OCI-LY1 (cell line): ENCODE measurements at regions not wholly inside any gene's neighbourhood (a gene's known extent, or its start where the extent isn't known, plus 50 kb on each side); places are given as distances from the start of the nearest gene placed in this dataset.

Experiments used
- H2AFZ ChIP-seq: fragments of 200-600 bp; sonication (generic), shearing (Covaris generic); 2 replicates; pipeline ENCODE4 v1.6.0; 2014; ENCODE audit warnings: antibody characterized with exemption, mild to moderate bottlenecking, low read length
- H3F3A ChIP-seq: fragments of 200-600 bp; sonication (generic), shearing (Covaris generic); 2 replicates; pipeline ENCODE4 v1.6.0; 2014; ENCODE audit warnings: mild to moderate bottlenecking, antibody characterized with exemption, low read length, moderate library complexity; ENCODE audit not compliant: insufficient read depth
- H3K27ac ChIP-seq: fragments of 200-600 bp; sonication (generic); 2 replicates; pipeline ENCODE4 v1.5.1; 2014; ENCODE audit warnings: low read length, mixed run types, mild to moderate bottlenecking, low read depth; ENCODE audit not compliant: poor library complexity, severe bottlenecking
- H3K27me3 ChIP-seq: fragments of 200-600 bp; sonication (generic); 2 replicates; pipeline ENCODE4 v1.6.0; 2014; ENCODE audit warnings: antibody characterized with exemption, mild to moderate bottlenecking, low read length, moderate library complexity; ENCODE audit not compliant: insufficient read depth
- H3K36me3 ChIP-seq: fragments of 200-600 bp; sonication (generic); 2 replicates; pipeline ENCODE4 v1.6.1; 2014; ENCODE audit warnings: mild to moderate bottlenecking, antibody characterized with exemption, low read length, moderate library complexity, mixed read lengths; ENCODE audit not compliant: insufficient read depth
- H3K4me1 ChIP-seq: fragments of 200-600 bp; sonication (generic); 2 replicates; pipeline ENCODE4 v1.5.1; 2014; ENCODE audit warnings: mild to moderate bottlenecking, low read length, moderate library complexity; ENCODE audit not compliant: insufficient read depth, severe bottlenecking
- H3K4me2 ChIP-seq: fragments of 200-600 bp; sonication (generic), shearing (Covaris generic); 2 replicates; pipeline ENCODE4 v1.6.1; 2014; ENCODE audit warnings: low read length
- H3K4me3 ChIP-seq: fragments of 200-600 bp; sonication (generic); 2 replicates; pipeline ENCODE4 v1.5.1; 2014; ENCODE audit warnings: low read length, low read depth, mild to moderate bottlenecking, mixed read lengths; ENCODE audit not compliant: poor library complexity, severe bottlenecking
- H3K79me2 ChIP-seq: fragments of 200-600 bp; shearing (Covaris generic); 2 replicates; pipeline ENCODE4 v1.6.1; 2016; ENCODE audit warnings: mixed run types, low read length, mixed read lengths; ENCODE audit not compliant: insufficient read depth
- H3K9ac ChIP-seq: fragments of 200-600 bp; sonication (generic), shearing (Covaris generic); 2 replicates; pipeline ENCODE4 v1.6.1; 2014; ENCODE audit warnings: mild to moderate bottlenecking, low read length, mixed read lengths
- H3K9me2 ChIP-seq: fragments of 200-600 bp; sonication (generic), shearing (Covaris generic); 2 replicates; pipeline ENCODE4 v1.6.1; 2014; ENCODE audit warnings: low read depth, mild to moderate bottlenecking, low read length, mixed read lengths
- H3K9me3 ChIP-seq: fragments of 200-600 bp; shearing (Covaris generic); 2 replicates; pipeline ENCODE4 v1.6.1; 2014; ENCODE audit warnings: low read length, mixed read lengths
- H4K20me1 ChIP-seq: fragments of 200-600 bp; sonication (generic), shearing (Covaris generic); 2 replicates; pipeline ENCODE4 v1.6.0; 2016; ENCODE audit warnings: mild to moderate bottlenecking, low read length; ENCODE audit not compliant: insufficient read depth
- EZH2 ChIP-seq: fragments of 200-600 bp; sonication (generic), shearing (Covaris generic); IDR thresholded peaks from 2 replicates; pipeline ENCODE4 v1.8.0; 2017; ENCODE audit warnings: borderline replicate concordance, mixed run types, mild to moderate bottlenecking, antibody characterized with exemption, low read length, moderate library complexity, mixed read lengths
- TF ChIP-seq, protein P1 (sequence below): fragments of 200-600 bp; sonication (generic), shearing (Covaris generic); IDR thresholded peaks from 2 replicates; pipeline ENCODE4 v1.5.1; 2017; ENCODE audit warnings: mild to moderate bottlenecking, antibody characterized with exemption, low read length, moderate library complexity, mixed read lengths

- H3K4me2 ChIP-seq: no peak overlapping the region
- no peak overlapping the region for H2AFZ ChIP-seq
- H3K27ac ChIP-seq: no peak overlapping the region
- H3F3A ChIP-seq: no peaks in the 10 kb centered on the region
- peaks cover 9% of the 10 kb centered on the region for H3K4me1 ChIP-seq
- H3K9me3 ChIP-seq: no peaks in the 10 kb centered on the region
- H3K27me3 ChIP-seq: no peaks in the 10 kb centered on the region
- no peaks in the 10 kb centered on the region for H3K36me3 ChIP-seq
- H3K4me3 ChIP-seq: no peak overlapping the region
- H3K9ac ChIP-seq: no peak overlapping the region
- no peaks in the 10 kb centered on the region for H4K20me1 ChIP-seq
- H3K79me2 ChIP-seq: no peaks in the 10 kb centered on the region
- TF ChIP-seq, protein P1, sequence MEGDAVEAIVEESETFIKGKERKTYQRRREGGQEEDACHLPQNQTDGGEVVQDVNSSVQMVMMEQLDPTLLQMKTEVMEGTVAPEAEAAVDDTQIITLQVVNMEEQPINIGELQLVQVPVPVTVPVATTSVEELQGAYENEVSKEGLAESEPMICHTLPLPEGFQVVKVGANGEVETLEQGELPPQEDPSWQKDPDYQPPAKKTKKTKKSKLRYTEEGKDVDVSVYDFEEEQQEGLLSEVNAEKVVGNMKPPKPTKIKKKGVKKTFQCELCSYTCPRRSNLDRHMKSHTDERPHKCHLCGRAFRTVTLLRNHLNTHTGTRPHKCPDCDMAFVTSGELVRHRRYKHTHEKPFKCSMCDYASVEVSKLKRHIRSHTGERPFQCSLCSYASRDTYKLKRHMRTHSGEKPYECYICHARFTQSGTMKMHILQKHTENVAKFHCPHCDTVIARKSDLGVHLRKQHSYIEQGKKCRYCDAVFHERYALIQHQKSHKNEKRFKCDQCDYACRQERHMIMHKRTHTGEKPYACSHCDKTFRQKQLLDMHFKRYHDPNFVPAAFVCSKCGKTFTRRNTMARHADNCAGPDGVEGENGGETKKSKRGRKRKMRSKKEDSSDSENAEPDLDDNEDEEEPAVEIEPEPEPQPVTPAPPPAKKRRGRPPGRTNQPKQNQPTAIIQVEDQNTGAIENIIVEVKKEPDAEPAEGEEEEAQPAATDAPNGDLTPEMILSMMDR: no peak
- no peak for TF ChIP-seq EZH2
- H3K9me2 ChIP-seq: no peaks in the 10 kb centered on the region
These were observed 202.0 kb downstream of the KATNAL1 start for GRCh38 chr13:30105381-30105780.

DNA sequence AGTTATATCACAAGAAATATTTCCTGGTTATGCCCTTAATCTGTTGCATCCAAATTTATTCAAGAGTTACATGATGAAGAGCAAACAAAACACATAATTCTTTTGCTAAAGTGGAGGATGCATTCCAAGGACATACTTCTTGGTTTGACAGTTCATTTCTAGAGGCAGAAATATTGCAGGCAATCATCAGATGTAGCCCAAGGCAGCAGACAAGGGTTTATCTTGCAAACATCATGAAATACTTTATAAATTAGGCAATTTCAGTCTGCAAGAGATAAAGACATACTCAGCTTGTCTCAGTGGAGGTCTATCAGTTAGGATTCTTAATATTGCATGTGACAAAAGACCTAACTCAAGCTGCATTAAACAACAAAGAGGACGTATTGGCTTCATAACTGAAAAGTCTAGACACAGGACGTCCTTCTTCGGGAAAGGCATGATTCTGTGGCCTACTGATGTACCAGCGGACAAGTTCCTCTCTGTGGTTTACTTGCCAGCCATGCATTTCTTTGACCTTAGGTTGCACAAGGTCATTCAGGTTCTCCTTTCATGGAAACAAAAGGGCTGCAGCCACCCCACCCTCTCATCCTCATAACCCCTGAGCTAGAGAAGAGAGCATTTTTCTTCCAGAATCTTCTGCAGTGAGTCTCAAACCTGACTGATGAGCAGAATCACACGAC lies 204.1 kb downstream of the KATNAL1 start:
- H3K9me2 ChIP-seq: no peaks in the 10 kb centered on the region
- no peaks in the 10 kb centered on the region for H4K20me1 ChIP-seq
- H3F3A ChIP-seq: no peaks in the 10 kb centered on the region
- no peaks in the 10 kb centered on the region for H3K9me3 ChIP-seq
- H3K4me2 ChIP-seq: no peak overlapping the region
- H3K36me3 ChIP-seq: no peaks in the 10 kb centered on the region
- H3K4me1 ChIP-seq: peaks cover 1% of the 10 kb centered on the region
- no peaks in the 10 kb centered on the region for H3K27me3 ChIP-seq
- H3K4me3 ChIP-seq: no peak overlapping the region
- H3K27ac ChIP-seq: no peak overlapping the region
- H3K9ac ChIP-seq: no peak overlapping the region
- TF ChIP-seq, protein P1: no peak
- TF ChIP-seq EZH2: no peak
- no peaks in the 10 kb centered on the region for H3K79me2 ChIP-seq
- no peak overlapping the region for H2AFZ ChIP-seq

GRCh38 chr13:30100226-30100625 lies 207.1 kb downstream of the KATNAL1 start:
- Histone ChIP-seq H3K4me3 (no peak overlapping the region), H3K27me3 (no peaks in the 10 kb centered on the region)

More at GRCh38 chr13:30100226-30100625, 207.1 kb downstream of the KATNAL1 start:
- TF ChIP-seq EZH2: no peak
- TF ChIP-seq, protein P1: no peak
- H3K27ac ChIP-seq: no peak overlapping the region
- no peaks in the 10 kb centered on the region for H3K9me2 ChIP-seq
- no peak overlapping the region for H3K9ac ChIP-seq
- no peaks in the 10 kb centered on the region for H3F3A ChIP-seq
- H3K36me3 ChIP-seq: no peaks in the 10 kb centered on the region
- no peak overlapping the region for H2AFZ ChIP-seq
- H3K9me3 ChIP-seq: no peaks in the 10 kb centered on the region
- no peak overlapping the region for H3K4me2 ChIP-seq
- no peaks in the 10 kb centered on the region for H3K4me1 ChIP-seq
- H3K79me2 ChIP-seq: no peaks in the 10 kb centered on the region
- no peaks in the 10 kb centered on the region for H4K20me1 ChIP-seq
